OCI-LY7 (cell line): ENCODE measurements at regions not wholly inside any gene's neighbourhood (a gene's known extent, or its start where the extent isn't known, plus 50 kb on each side); places are given as distances from the start of the nearest gene placed in this dataset.

Experiments used
- BruUV-seq: library from RNA; stranded (reverse); fragments of 400-500 nt; replicated peaks from 2 replicates; lab custom pipeline; 2021; lab: Mats Ljungman, UMichigan
- CTCF ChIA-PET: fragments of 300-600 bp; sonication (Branson Sonifier 250); formaldehyde crosslinking; loops from one replicate; lab custom pipeline; 2022; ENCODE audit warnings: antibody characterized with exemption; ENCODE audit not compliant: unreplicated experiment; lab: Charles Lee
- POLR2A ChIA-PET: fragments of 300-600 bp; sonication (Branson Sonifier 250); formaldehyde crosslinking; loops from one replicate; lab custom pipeline; 2022; ENCODE audit warnings: antibody characterized with exemption; lab: Charles Lee
- DNase-seq: peaks from one replicate; pipeline ENCODE4 v3.0.0-alpha.2; 2015; ENCODE audit warnings: low spot score
- H2AFZ ChIP-seq: fragments of 200-600 bp; sonication (generic), shearing (Covaris generic); 2 replicates; pipeline ENCODE4 v1.6.1; 2014; ENCODE audit warnings: mild to moderate bottlenecking, antibody characterized with exemption, low read length, moderate library complexity
- H3K27ac ChIP-seq: fragments of 200-600 bp; sonication (generic); 2 replicates; pipeline ENCODE4 v1.5.1; 2014; ENCODE audit warnings: mixed run types, low read depth, mild to moderate bottlenecking, moderate library complexity, low read length, inconsistent platforms; ENCODE audit not compliant: poor library complexity, severe bottlenecking
- H3K36me3 ChIP-seq: fragments of 200-600 bp; sonication (generic); 2 replicates; pipeline ENCODE4 v1.6.1; 2014; ENCODE audit warnings: mild to moderate bottlenecking, antibody characterized with exemption, low read length, moderate library complexity, mixed read lengths; ENCODE audit not compliant: insufficient read depth
- H3K4me1 ChIP-seq: fragments of 200-600 bp; sonication (generic); 2 replicates; pipeline ENCODE4 v1.5.1; 2014; ENCODE audit warnings: mild to moderate bottlenecking, low read length; ENCODE audit not compliant: insufficient read depth, poor library complexity, severe bottlenecking
- H3K4me2 ChIP-seq: fragments of 200-600 bp; sonication (generic); 2 replicates; pipeline ENCODE4 v1.6.1; 2014; ENCODE audit warnings: mild to moderate bottlenecking, low read length
- H3K4me3 ChIP-seq: fragments of 200-600 bp; sonication (generic); 2 replicates; pipeline ENCODE4 v1.5.1; 2014; ENCODE audit warnings: mild to moderate bottlenecking, low read depth, low read length; ENCODE audit not compliant: poor library complexity, severe bottlenecking
- H3K79me2 ChIP-seq: fragments of 200-600 bp; sonication (generic); 2 replicates; pipeline ENCODE4 v1.6.1; 2016; ENCODE audit warnings: low read depth, mild to moderate bottlenecking, low read length, moderate library complexity, mixed read lengths; ENCODE audit not compliant: insufficient read depth
- H3K9me2 ChIP-seq: fragments of 200-600 bp; sonication (generic); 2 replicates; pipeline ENCODE4 v1.6.1; 2016; ENCODE audit warnings: mild to moderate bottlenecking, low read length, mixed read lengths; ENCODE audit not compliant: insufficient read depth
- H3K9me3 ChIP-seq: fragments of 200-600 bp; sonication (generic); 2 replicates; pipeline ENCODE4 v1.6.1; 2014; ENCODE audit warnings: mild to moderate bottlenecking, mixed run types, low read length, mixed read lengths
- H4K20me1 ChIP-seq: fragments of 200-600 bp; sonication (generic); 2 replicates; pipeline ENCODE4 v1.6.1; 2014; ENCODE audit warnings: mild to moderate bottlenecking, antibody characterized with exemption, low read length, moderate library complexity, mixed read lengths; ENCODE audit not compliant: insufficient read depth
- CTCF ChIP-seq: fragments of 200-600 bp; sonication (generic); conservative IDR thresholded peaks from 2 replicates; pipeline ENCODE4 v1.5.1; 2014; ENCODE audit warnings: mild to moderate bottlenecking, antibody characterized with exemption, low read length, moderate library complexity, mixed read lengths
- EZH2phosphoT487 ChIP-seq: fragments of 200-600 bp; sonication (generic); IDR thresholded peaks from 2 replicates; pipeline ENCODE4 v1.6.1; 2018; ENCODE audit warnings: low read depth, borderline replicate concordance, mild to moderate bottlenecking, mixed run types, antibody characterized with exemption, low read length, moderate library complexity, mixed read lengths
- intact Hi-C: fragments of 100-400 bp; cut with micrococcal nuclease; formaldehyde crosslinking; loops from one replicate; pipeline ENCODE4 v1.10.0; 2022; ENCODE audit not compliant: unreplicated experiment

GRCh38 chr2:106270471-106270891, 76.4 kb upstream of the UXS1 start:
- no peaks in the 10 kb centered on the region for H3K9me2 ChIP-seq
- intact Hi-C loops, result no loop called here
- no peak for DNase-seq
- no peak overlapping the region for H2AFZ ChIP-seq
- H3K27ac ChIP-seq, result no peak overlapping the region
- H3K79me2 ChIP-seq, result no peaks in the 10 kb centered on the region
- H4K20me1 ChIP-seq, result no peaks in the 10 kb centered on the region
- H3K4me2 ChIP-seq, result no peak overlapping the region
- POLR2A ChIA-PET, result no interaction called here
- CTCF ChIA-PET, result no interaction called here
- no peak overlapping the region for H3K4me3 ChIP-seq
- no peaks in the 10 kb centered on the region for H3K36me3 ChIP-seq
- H3K4me1 ChIP-seq, result no peaks in the 10 kb centered on the region
- no peak for TF ChIP-seq EZH2phosphoT487
- no peak for TF ChIP-seq CTCF
- H3K9me3 ChIP-seq, result no peaks in the 10 kb centered on the region
- no TSS peak for BruUV-seq

GRCh38 chr2:106269591-106270291, 75.6 kb upstream of the UXS1 start:
- H3K9me3 ChIP-seq, result no peaks in the 10 kb centered on the region
- ChIA-PET POLR2A (no interaction called here), CTCF (no interaction called here)
- H2AFZ ChIP-seq, result no peak overlapping the region
- H3K4me3 ChIP-seq, result no peak overlapping the region
- H4K20me1 ChIP-seq, result no peaks in the 10 kb centered on the region
- intact Hi-C loops, result no loop called here
- no peaks in the 10 kb centered on the region for H3K36me3 ChIP-seq
- H3K4me1 ChIP-seq, result no peaks in the 10 kb centered on the region
- H3K4me2 ChIP-seq, result no peak overlapping the region
- no peak overlapping the region for H3K27ac ChIP-seq
- no TSS peak for BruUV-seq
- H3K9me2 ChIP-seq, result no peaks in the 10 kb centered on the region
- no peak for TF ChIP-seq EZH2phosphoT487
- no peak for TF ChIP-seq CTCF
- DNase-seq, result no peak
- H3K79me2 ChIP-seq, result no peaks in the 10 kb centered on the region

- Histone ChIP-seq H3K36me3 (no peaks in the 10 kb centered on the region), H3K4me3 (no peak overlapping the region), H3K9me2 (no peaks in the 10 kb centered on the region), H3K4me2 (no peak overlapping the region), H3K27ac (no peak overlapping the region), H2AFZ (no peak overlapping the region), H3K79me2 (no peaks in the 10 kb centered on the region), H3K4me1 (no peaks in the 10 kb centered on the region), H3K9me3 (no peaks in the 10 kb centered on the region), H4K20me1 (no peaks in the 10 kb centered on the region)
- TF ChIP-seq CTCF, result no peak
- TF ChIP-seq EZH2phosphoT487, result no peak
- CTCF ChIA-PET, result no interaction called here
- BruUV-seq, result no TSS peak
- POLR2A ChIA-PET, result no interaction called here
- no peak for DNase-seq
- intact Hi-C loops, result no loop called here
These were observed 73.9 kb upstream of the UXS1 start for GRCh38 chr2:106267997-106268396.
